ENCODE measurements at regions not wholly inside any gene's neighbourhood (a gene's known extent, or its start where the extent isn't known, plus 50 kb on each side); places are given as distances from the start of the nearest gene placed in this dataset.

DNA sequence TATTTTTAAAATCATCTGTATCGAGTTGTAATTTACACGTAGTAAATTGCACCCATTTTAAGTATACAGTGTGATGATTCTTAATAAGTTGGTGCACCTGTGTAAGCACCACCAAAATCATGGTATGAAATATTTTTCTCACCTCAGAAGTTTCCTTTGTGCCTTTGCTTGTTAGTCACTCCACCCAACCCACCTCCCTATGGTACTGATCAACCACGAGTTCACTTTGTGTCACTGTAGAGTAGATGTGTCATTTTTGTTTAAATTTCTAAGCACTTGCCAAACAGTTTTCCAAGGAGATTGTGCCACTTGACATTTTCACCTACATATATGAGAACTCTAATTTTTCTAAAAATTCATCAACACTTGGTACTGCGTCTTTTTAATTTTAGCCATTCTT, 806.5 kb downstream of the TLR4 start (continued):
- TF ChIP-seq, protein P1, sequence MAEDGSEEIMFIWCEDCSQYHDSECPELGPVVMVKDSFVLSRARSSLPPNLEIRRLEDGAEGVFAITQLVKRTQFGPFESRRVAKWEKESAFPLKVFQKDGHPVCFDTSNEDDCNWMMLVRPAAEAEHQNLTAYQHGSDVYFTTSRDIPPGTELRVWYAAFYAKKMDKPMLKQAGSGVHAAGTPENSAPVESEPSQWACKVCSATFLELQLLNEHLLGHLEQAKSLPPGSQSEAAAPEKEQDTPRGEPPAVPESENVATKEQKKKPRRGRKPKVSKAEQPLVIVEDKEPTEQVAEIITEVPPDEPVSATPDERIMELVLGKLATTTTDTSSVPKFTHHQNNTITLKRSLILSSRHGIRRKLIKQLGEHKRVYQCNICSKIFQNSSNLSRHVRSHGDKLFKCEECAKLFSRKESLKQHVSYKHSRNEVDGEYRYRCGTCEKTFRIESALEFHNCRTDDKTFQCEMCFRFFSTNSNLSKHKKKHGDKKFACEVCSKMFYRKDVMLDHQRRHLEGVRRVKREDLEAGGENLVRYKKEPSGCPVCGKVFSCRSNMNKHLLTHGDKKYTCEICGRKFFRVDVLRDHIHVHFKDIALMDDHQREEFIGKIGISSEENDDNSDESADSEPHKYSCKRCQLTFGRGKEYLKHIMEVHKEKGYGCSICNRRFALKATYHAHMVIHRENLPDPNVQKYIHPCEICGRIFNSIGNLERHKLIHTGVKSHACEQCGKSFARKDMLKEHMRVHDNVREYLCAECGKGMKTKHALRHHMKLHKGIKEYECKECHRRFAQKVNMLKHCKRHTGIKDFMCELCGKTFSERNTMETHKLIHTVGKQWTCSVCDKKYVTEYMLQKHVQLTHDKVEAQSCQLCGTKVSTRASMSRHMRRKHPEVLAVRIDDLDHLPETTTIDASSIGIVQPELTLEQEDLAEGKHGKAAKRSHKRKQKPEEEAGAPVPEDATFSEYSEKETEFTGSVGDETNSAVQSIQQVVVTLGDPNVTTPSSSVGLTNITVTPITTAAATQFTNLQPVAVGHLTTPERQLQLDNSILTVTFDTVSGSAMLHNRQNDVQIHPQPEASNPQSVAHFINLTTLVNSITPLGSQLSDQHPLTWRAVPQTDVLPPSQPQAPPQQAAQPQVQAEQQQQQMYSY (CRISPR knock-in tag; IDR thresholded peaks at IDR 0.05), result no peak
- no peak for TF ChIP-seq WRNIP1 (IDR thresholded peaks at IDR 0.05; ENCODE audit: borderline replicate concordance, low read depth, low read length)

DNA sequence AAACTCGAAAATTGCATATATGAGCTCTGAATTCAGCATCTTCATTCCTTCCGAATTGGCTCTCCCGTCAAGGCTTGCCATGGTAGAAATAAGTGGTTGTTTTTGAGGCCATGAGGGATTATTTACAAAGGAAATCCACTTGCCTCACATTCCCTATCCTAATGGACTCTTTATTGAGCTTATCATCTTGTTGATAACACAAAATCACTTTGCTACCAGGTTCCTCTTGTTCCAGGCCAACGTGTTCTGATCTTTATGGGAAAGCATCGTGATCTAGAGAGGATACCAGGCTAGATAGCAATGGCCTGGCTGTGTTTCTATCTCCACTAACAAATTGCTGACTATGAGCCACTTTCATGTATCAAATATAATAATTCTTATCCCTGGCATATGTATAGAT, 811.7 kb downstream of the TLR4 start:
- WGBS (ENCODE audit: insufficient coverage, insufficient replicate concordance, low lambda C conversion rate, missing lambda C conversion rate), result 4% methylated on average over 5 of the region's 5 CpGs
- POLR2A ChIA-PET, result no interaction called here
- no peak overlapping the region for H3K9ac ChIP-seq (ENCODE audit: control insufficient read depth, insufficient read depth, low read length)
- no peaks in the 10 kb centered on the region for H3K79me2 ChIP-seq (ENCODE audit: control insufficient read depth, insufficient read depth, low read length)
- H3K4me1 ChIP-seq (ENCODE audit: control insufficient read depth, insufficient read depth, low read length), result no peaks in the 10 kb centered on the region
- no peaks in the 10 kb centered on the region for H4K20me1 ChIP-seq (ENCODE audit: control insufficient read depth, insufficient read depth)
- RAD21 ChIA-PET (ENCODE audit: unreplicated experiment), result no interaction called here
- no peaks in the 10 kb centered on the region for H3K27me3 ChIP-seq (replicated peaks in 1 of 2; ENCODE audit: control insufficient read depth in 2 of 2, insufficient read depth in 2 of 2, low read length in 1 of 2)
- no peak for FAIRE-seq
- H2AFZ ChIP-seq (ENCODE audit: control insufficient read depth, low read depth, low read length), result no peak overlapping the region
- H3K27ac ChIP-seq (ENCODE audit: control insufficient read depth, insufficient read depth), result no peak overlapping the region
- CTCF ChIA-PET, result interaction anchor here (1.2 to 1.3 kb wide), 3 partner anchors 13 to 346 kb away, joined by 3 to 7 read pairs (median 4); no protein-coding TSS in a partner anchor
- H3K4me2 ChIP-seq (ENCODE audit: control insufficient read depth, insufficient read depth), result no peak overlapping the region
- H3K9me3 ChIP-seq (replicated peaks; ENCODE audit: control insufficient read depth, insufficient read depth, low read length), result no peaks in the 10 kb centered on the region
- no TSS peak for BruUV-seq (replicated peaks)
- in situ Hi-C loops (cut with MboI), result no loop called here
- no peaks in the 10 kb centered on the region for H3K36me3 ChIP-seq (ENCODE audit: control insufficient read depth in 2 of 2, insufficient read depth in 2 of 2, low read length in 1 of 2)
- no peak for DNase-seq (ENCODE audit: low read depth, low spot score)
- SMC1A ChIA-PET (ENCODE audit: uncharacterized antibody, unreplicated experiment), result interaction anchor here (0.7 to 1.2 kb wide), 2 partner anchors 16 to 58 kb away, joined by 3 read pairs; no protein-coding TSS in a partner anchor
- ATAC-seq, result no peak
- no peak for TF ChIP-seq SMAD5 (IDR thresholded peaks at IDR 0.05; ENCODE audit: low read depth)
- H3K4me3 ChIP-seq, result no peak overlapping the region
- intact Hi-C loops (cut with micrococcal nuclease; ENCODE audit: unreplicated experiment), result no loop called here

All from GM12878 (cell line).